Ovary (tissue), 7 donors: ENCODE measurements at regions not wholly inside any gene's neighbourhood (a gene's known extent, or its start where the extent isn't known, plus 50 kb on each side); places are given as distances from the start of the nearest gene placed in this dataset.

ENCODE experiments used
- DNase-seq, 5 donors: peaks; one replicate each; pipeline ENCODE4 v3.0.0-alpha.2; 2019 to 2020
- H3K27ac ChIP-seq, 2 donors: fragments of 200-600 bp; one replicate each; pipeline versions ENCODE4 v1.5.1 to v1.8.0; 2019 to 2022
- H3K27me3 ChIP-seq: fragments of 200-600 bp; one replicate; pipeline ENCODE4 v1.8.0; 2022
- H3K36me3 ChIP-seq: fragments of 200-600 bp; sonication (generic); one replicate; pipeline ENCODE4 v1.5.1; 2019
- H3K4me1 ChIP-seq: one replicate; pipeline ENCODE4 v1.8.1; 2013; ENCODE audit warnings: mild to moderate bottlenecking, moderate library complexity; ENCODE audit not compliant: insufficient read depth
- H3K4me3 ChIP-seq: fragments of 200-600 bp; sonication (generic); one replicate; pipeline ENCODE4 v1.5.1; 2017
- H3K9me3 ChIP-seq, 2 donors: fragments of 200-600 bp in 1 of 2; sonication (generic) in 1 of 2; one replicate each; pipeline versions ENCODE4 v1.5.1 to v1.8.1; 2013 to 2019; ENCODE audit warnings: mild to moderate bottlenecking in 1 of 2, moderate library complexity in 1 of 2
- EP300 ChIP-seq: sonication (generic); formaldehyde crosslinking; IDR thresholded peaks from one replicate; pipeline ENCODE4 v1.6.1; 2017; ENCODE audit warnings: antibody characterized with exemption
- POLR2A ChIP-seq: fragments of 450-650 bp; IDR thresholded peaks from one replicate; pipeline ENCODE4 v1.6.1; 2017; ENCODE audit warnings: antibody characterized with exemption, mild to moderate bottlenecking, moderate library complexity
- WGBS, 3 donors: extraction: QIAGEN DNeasy Blood & Tissue Kit in 1 of 3; methylation state at CpG; one replicate each; pipeline versions ENCODE4 v1.1.5 to v1.1.7; 2013 to 2017; 5-methylcytosine and 5-hydroxymethylcytosine counted together
- intact Hi-C, 4 donors: fragments of 100-400 bp; cut with DNase I; formaldehyde crosslinking; loops; one replicate each; pipeline versions ENCODE4 v1.11.0 to v1.15.1; 2022 to 2023
- TF ChIP-seq, protein P1 (sequence below), 3 donors: fragments of 450-650 bp in 2 of 3; fragments of 200-600 bp in 1 of 3; IDR thresholded peaks; one replicate each; pipeline versions ENCODE4 v1.5.1 to v1.8.0; 2016 to 2022; ENCODE audit warnings: antibody characterized with exemption in 3 of 3, mild to moderate bottlenecking in 1 of 3
- donor health status: DM: no; HTN: no; CAD: no; lungs with moderate emphysema.
- donor health status: DM: no; HTN: no; CAD: no.
- donor health status: Bipolar disorder and iron deficiency.
- donor health status: DM: no; HTN: no; CAD: no.
- donor health status: DM: yes; HTN: yes; CAD: no.

DNA sequence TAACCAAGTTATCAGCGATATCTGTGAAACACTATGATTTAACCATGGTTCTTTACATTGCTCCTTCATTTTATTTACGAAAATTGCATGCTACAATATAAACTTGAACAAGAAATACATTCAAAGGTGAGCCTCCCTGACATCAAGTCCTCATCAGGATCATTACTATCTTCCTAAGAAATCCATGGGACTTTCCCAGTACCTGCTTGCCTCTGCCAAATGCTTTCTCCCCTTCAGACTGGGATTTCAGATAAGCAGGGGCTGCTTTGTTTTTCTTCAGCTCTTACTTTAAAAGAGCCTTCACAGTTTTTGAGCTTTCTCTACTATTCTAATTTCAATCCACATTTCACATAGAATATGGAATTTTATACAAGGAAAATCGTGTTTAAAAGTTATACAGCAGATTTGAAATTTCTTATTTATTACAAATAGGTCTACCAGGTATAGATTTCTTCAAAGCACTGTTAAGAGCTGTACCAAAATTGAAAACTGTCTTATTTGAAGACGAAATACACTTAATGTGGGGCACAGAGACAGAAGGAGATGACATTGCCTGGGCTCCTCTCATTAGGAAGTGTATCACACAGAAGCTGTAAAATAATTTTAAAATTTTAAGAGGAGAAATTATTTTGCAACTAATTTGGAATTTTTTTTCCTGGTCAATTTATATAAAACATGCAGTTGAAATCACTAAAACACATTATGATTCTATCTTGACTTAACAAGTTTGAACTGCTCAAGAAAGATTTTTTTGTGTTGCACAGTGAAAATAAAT, 615.0 kb upstream of the AGTR1 start:
- no peaks in the 10 kb centered on the region for H3K4me1 ChIP-seq
- H3K4me3 ChIP-seq: no peak overlapping the region
- no peak overlapping the region for H3K27ac ChIP-seq
- H3K36me3 ChIP-seq: no peaks in the 10 kb centered on the region
- no peak for DNase-seq
- TF ChIP-seq EP300: no peak
- TF ChIP-seq, protein P1, sequence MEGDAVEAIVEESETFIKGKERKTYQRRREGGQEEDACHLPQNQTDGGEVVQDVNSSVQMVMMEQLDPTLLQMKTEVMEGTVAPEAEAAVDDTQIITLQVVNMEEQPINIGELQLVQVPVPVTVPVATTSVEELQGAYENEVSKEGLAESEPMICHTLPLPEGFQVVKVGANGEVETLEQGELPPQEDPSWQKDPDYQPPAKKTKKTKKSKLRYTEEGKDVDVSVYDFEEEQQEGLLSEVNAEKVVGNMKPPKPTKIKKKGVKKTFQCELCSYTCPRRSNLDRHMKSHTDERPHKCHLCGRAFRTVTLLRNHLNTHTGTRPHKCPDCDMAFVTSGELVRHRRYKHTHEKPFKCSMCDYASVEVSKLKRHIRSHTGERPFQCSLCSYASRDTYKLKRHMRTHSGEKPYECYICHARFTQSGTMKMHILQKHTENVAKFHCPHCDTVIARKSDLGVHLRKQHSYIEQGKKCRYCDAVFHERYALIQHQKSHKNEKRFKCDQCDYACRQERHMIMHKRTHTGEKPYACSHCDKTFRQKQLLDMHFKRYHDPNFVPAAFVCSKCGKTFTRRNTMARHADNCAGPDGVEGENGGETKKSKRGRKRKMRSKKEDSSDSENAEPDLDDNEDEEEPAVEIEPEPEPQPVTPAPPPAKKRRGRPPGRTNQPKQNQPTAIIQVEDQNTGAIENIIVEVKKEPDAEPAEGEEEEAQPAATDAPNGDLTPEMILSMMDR (IDR thresholded peaks at IDR 0.05): no peak
- TF ChIP-seq POLR2A: no peak
- H3K27me3 ChIP-seq: no peaks in the 10 kb centered on the region
- intact Hi-C loops: no loop called here
- WGBS, 3 donors: 87 to 89% (median 88%) methylated on average over 4 of the region's 4 CpGs
- no peaks in the 10 kb centered on the region for H3K9me3 ChIP-seq

DNA sequence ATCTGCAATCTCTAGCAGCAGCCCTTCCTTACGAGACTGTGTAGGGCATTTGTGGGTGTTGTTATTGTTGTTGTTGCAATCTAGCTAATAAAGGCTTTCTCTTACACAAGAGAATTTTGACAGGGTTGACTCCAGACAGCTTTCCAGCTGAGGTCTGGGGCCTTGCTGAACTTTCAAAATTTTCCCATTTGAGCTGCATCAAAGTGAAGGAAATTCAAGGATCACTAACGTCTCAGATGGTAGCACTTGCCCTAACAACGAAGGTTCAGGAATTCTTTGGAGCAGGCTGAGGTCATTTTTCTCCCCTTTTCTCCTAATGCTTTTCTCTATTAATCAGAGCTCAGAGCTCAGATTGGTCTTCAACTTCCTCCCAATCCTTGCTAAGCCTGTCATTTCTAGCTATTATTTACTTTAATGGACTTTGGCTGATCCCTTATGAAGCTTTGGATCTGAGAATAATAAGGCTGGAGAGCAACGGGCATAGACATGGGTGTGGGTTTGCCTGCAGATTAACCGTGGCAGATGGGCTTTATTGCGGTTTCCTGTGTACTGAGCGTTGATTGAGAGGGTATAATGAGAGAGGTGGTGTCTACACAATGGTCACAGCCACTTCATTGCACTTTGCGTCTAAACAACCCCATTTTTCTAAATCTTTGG, 614.0 kb upstream of the AGTR1 start:
- no peaks in the 10 kb centered on the region for H3K4me1 ChIP-seq
- H3K27me3 ChIP-seq: no peaks in the 10 kb centered on the region
- WGBS, 3 donors: 56 to 64% (median 56%) methylated on average over 8 of the region's 8 CpGs
- no peak overlapping the region for H3K27ac ChIP-seq
- no peak for TF ChIP-seq POLR2A
- no peak for TF ChIP-seq EP300
- TF ChIP-seq, protein P1 (IDR thresholded peaks at IDR 0.05): no peak
- no peaks in the 10 kb centered on the region for H3K9me3 ChIP-seq
- DNase-seq: no peak
- no peak overlapping the region for H3K4me3 ChIP-seq
- intact Hi-C loops: no loop called here
- no peaks in the 10 kb centered on the region for H3K36me3 ChIP-seq

DNA sequence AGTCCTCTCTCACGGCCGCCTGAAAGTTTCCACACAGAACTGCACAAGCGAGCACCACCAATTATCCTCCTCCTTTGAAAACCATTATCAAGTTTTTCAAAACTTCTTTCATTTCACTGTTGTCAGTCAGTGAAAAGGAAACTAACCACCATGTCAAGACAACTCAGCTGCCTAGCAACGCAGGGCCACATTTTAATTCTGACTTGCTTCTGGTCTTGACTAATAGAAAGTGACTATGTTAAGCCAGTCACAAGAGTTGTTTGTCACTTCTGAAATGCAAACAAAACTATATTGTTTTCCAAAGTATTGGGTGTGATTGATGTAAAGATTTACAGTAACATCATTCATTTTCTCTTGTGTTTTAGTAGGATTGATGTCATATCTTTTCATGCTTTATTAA, 612.8 kb upstream of the AGTR1 start:
- Histone ChIP-seq H3K36me3 (no peaks in the 10 kb centered on the region), H3K27ac (no peak overlapping the region), H3K4me1 (no peaks in the 10 kb centered on the region), H3K9me3 (no peaks in the 10 kb centered on the region), H3K4me3 (no peak overlapping the region), H3K27me3 (no peaks in the 10 kb centered on the region)
- no peak for TF ChIP-seq POLR2A
- no peak for TF ChIP-seq EP300
- TF ChIP-seq, protein P1 (IDR thresholded peaks at IDR 0.05): no peak
- no peak for DNase-seq
- intact Hi-C loops: no loop called here
- 83 to 92% (median 88%) methylated on average over 4 of the region's 4 CpGs for WGBS, 3 donors

DNA sequence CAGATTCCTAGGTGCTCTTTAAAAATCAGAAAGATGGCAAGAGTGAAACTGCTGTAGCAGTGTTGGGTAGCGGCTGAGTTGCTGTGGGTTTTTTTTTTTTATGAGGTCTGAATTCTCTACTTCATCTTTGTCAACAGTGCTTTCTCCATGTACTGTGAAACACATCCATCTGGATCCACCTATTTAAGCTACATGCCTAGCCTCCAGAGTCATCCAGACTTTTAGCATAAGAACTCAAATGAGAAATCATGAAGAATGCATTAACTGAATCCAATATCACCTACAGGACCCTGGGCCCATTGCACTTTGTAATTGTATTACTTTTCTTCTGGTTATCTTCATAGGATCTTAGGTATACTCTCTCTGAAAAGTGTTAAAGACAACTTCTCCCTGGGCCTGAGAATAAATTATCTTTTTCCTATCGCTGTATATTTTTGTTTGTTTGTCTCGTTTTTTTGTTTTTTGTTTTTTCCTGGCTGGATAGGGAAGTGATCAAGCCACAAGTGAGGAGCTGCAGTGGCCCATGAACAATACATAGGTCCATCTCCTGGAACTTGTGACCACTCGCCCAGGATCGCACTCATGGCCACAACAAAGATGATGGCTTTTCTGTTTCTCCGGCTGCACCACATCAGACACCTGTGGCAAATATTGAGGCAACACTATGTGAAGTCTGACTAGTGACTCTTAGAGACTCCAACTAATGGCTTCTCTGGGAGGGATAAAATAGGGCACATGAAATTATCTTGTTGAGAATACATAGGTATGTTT, 609.9 kb upstream of the AGTR1 start:
- no peak overlapping the region for H3K27ac ChIP-seq
- DNase-seq: no peak
- H3K36me3 ChIP-seq: no peaks in the 10 kb centered on the region
- H3K4me3 ChIP-seq: no peak overlapping the region
- H3K27me3 ChIP-seq: no peaks in the 10 kb centered on the region
- WGBS, 3 donors: 88 to 91% (median 91%) methylated on average over 6 of the region's 6 CpGs
- TF ChIP-seq POLR2A (no peak), EP300 (no peak)
- TF ChIP-seq, protein P1 (IDR thresholded peaks at IDR 0.05): no peak
- H3K4me1 ChIP-seq: no peaks in the 10 kb centered on the region
- H3K9me3 ChIP-seq: no peaks in the 10 kb centered on the region
- intact Hi-C loops: no loop called here
